Adrenal gland (tissue), 5 donors: ENCODE measurements at regions not wholly inside any gene's neighbourhood (a gene's known extent, or its start where the extent isn't known, plus 50 kb on each side); places are given as distances from the start of the nearest gene placed in this dataset.

ENCODE experiments used
- CTCF ChIP-seq, 6 experiments: fragments of 450-650 bp in 4 of 6; fragments of 200-600 bp in 2 of 6; sonication (generic) in 1 of 6; IDR thresholded peaks; 1 replicate in 5 of 6; 2 replicates in 1 of 6; pipeline versions ENCODE4 v1.5.1 to v1.8.0; 2016 to 2021; ENCODE audit warnings: antibody characterized with exemption in 6 of 6, mild to moderate bottlenecking in 2 of 6, moderate library complexity in 1 of 6
- POLR2A ChIP-seq, 2 donors: fragments of 450-650 bp; IDR thresholded peaks; one replicate each; pipeline ENCODE4 v1.6.1; 2017; ENCODE audit warnings: antibody characterized with exemption in 2 of 2, mild to moderate bottlenecking in 2 of 2, moderate library complexity in 1 of 2
- donor health status: DM: no; HTN: no; CAD: no.

GRCh38 chr16:13856811-13857511 lies 63.0 kb upstream of the ERCC4 start:
- TF ChIP-seq CTCF (IDR thresholded peaks at IDR 0.05) (no peak), POLR2A (IDR thresholded peaks at IDR 0.05) (no peak)
